Activated CD4-positive, alpha-beta T cell treated with anti-CD3 and anti-CD28 coated beads for 1 hour (primary cell): ENCODE measurements at regions not wholly inside any gene's neighbourhood (a gene's known extent, or its start where the extent isn't known, plus 50 kb on each side); places are given as distances from the start of the nearest gene placed in this dataset.
A peak's percentile ranks its signal among the peaks of the same experiment; 100 is the strongest.
"Not testable (repeated sequence)": the region's sequence is repeated elsewhere in the genome, so short reads cannot be mapped to it uniquely, and the experiment has no call there.

Experiments
- DNase-seq: peaks from one replicate; pipeline ENCODE4 v3.0.0-alpha.2; 2020

DNA sequence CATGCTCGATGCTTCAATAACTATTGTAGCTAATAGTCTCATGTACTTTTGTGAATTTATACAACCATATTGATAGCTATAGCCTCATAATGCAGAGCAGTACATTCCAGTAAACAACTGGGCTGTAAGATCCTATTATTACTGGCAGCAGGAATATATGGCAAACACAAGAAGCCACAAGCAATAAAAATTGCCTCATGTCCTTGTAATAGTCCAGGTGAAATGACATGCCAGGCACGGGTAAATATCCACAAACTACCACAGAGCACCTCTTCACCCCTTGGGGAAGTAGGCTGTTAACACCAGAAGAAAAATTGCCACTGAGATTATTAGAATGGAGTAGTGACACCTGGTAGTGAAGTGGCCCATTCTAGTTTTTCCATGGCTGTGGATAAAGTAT, 158.3 kb downstream of the MTX2 start:
- DNase-seq, result no peak

- DNase-seq, result not testable (repeated sequence)
These were observed 159.8 kb downstream of the MTX2 start for GRCh38 chr2:176428944-176429469.

DNA sequence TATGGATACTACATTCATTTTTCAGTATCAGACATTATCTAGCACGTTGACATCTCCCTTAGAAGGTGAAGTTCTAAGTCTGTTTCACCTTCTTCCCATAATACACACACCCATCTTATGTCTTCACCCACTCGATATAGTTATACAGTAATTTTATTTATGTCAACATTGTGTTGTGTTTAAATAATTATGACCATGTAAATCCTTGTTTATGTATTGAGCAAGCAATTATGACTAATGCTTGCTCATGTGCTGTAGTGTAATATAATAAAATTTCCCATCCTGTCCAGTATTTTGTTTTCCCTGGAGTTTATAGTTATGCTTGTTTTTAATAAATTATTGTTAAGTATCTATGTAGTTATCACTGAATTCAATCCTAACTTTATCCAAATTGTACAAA, 163.2 kb downstream of the MTX2 start:
- DNase-seq, result no peak

DNA sequence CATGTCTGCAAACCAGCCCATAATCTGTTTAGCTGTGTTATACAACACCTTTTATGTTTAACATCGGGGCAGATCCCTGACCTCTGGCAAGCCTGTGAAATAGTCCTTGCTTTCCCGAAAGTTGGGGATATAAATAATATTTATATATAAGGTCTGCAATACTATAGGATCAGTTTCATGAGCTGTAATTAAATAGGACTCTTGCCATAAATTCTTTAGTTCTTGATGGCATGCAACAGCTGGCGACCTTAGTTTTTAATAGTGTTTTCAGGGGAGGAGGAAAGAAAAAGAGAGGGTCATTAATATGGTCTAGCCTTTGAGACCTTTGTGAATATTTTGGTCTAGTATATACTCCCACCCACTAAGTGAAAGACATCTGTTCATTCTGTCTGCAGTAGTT, 166.5 kb downstream of the MTX2 start:
- no peak for DNase-seq

DNA sequence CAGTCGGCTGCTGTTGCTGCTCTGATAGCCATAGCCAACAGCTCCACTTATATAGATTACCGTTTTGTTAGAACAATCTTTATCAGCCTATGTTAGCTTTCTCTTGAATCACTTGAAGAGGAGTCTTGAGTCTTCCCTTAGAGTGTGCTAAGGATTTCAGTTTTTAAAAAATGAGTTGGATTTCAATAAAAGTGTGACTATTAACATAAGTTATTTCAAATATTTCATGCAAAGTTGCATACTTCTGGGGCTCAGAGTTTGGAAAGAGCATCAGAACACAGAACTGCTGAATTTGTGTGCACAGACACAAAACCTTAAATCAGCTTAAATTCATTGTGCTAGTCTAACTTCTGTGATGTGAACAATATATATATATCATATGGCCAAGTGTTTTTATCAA, 174.7 kb downstream of the MTX2 start:
- no peak for DNase-seq

- DNase-seq, result no peak
These were observed 176.7 kb downstream of the MTX2 start for GRCh38 chr2:176445956-176446355.

DNA sequence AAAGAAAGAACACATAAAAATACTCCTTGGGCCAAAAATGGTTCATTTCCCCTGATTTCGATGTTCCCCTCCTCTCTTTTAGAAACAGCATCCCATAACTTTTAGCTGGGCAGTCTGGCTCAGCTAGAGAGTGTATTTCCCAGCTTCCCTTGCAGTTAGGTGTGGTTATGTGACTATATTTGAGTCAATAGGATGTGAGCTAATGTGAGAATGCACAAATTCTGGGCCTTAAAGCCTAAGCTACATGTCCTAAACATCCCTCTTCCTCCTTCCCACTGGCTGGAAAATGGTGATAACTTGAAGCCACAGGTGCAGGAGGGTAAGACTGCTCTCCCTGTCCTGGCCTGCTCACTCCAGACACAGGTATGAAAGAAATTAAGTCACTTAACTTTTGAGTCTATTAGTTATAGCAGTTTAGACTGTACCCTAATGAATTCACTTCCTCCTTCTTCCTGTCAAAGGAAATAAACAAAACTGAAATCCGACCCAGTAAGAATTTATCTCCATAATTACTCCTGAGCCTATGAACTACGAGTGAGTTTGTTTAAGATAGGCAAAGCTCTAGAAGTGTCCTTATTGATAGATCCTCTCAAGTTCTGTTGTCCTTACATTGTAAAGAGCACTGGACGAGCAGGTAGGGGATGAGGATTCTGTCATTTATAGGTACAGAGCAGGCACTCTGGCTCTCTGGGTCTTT, 177.6 kb downstream of the MTX2 start:
- no peak for DNase-seq

DNA sequence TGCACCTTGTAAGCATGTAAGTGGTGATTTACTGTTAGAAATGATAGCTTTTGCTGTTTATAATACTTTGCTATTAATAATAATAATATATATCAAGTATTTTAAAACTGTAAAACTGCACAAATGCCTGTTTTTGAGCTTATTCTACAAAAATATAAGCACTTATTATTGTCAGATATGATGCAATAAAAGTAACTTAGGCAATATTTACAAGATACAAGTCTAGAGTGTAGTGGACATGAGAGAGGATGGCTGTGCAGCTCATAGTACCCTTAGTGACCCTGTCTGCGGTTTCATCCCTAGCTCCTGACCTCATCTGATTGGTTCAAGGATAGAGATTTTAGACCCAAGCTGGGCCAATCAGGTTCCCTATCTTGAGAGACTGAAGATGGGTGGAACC, 178.4 kb downstream of the MTX2 start:
- DNase-seq, result no peak

GRCh38 chr2:176449852-176450251, 180.6 kb downstream of the MTX2 start:
- no peak for DNase-seq

GRCh38 chr2:176453784-176454183, 184.5 kb downstream of the MTX2 start:
- DNase-seq, result no peak

DNA sequence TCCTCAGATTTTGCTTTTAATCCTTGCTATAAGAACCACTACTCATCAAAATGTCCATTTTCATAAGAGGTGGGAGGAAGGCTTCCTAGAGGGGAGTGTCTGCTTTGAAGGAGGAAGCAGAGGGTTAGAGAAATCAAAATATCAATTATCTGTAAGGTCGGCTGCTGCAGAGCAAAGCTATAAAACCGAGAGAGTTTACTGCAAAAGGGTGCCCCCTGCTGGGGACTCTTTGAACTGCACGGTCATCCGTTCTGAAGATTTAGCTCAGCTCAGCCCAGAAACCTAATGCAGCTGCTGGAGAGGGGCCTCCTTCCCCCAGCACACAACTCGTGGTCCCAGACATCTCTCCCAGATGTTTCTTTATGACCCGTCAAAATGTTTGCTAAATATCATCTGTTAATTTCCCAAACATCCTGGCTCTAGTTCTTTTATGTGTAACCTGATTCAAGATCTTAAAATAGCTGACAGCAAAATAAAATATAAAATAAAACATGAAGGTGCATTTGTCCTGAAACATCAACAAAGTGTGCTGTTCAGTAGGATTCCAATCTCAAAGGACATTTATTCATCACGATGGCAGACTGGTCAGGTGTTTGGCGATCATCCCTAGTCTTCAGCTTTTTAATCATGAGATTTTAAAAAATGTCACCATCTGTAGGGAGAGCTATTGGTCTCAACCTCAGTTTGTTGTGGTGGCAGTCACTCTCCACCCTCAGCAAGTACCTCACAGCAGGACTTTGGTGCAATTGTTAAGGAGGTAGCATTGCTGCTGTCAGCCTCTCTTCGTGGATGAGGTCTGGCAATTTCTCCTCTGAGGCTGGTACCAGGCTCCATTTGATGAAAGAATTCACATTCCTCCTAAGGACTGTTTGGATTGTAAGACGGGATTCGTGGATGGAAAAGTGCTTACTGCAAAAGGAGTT, 185.9 kb downstream of the MTX2 start:
- peak; percentile 66 for DNase-seq

DNA sequence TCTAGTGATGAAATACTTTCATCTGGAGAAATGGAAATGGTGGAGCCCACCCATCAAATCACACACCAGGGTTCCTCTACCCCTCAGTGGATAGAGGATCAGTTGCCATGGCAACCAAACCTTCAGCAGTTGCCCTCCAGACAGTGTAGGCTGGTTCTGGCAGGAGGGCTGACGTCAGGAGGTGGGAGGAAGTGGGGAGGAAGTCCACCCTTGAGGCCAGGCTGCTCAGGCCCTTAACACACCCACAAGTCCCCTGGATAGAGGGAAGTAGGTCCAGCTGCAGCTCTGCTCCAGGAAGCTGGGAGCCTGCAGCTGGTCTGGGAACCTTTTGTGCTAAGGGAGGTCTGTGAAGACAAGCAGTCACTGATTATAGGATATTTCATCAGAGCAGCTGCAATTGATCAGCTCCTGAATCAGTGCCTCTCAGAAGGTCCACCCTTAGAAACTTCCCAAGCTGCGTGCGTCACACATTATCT, 186.6 kb downstream of the MTX2 start:
- DNase-seq, result no peak

DNA sequence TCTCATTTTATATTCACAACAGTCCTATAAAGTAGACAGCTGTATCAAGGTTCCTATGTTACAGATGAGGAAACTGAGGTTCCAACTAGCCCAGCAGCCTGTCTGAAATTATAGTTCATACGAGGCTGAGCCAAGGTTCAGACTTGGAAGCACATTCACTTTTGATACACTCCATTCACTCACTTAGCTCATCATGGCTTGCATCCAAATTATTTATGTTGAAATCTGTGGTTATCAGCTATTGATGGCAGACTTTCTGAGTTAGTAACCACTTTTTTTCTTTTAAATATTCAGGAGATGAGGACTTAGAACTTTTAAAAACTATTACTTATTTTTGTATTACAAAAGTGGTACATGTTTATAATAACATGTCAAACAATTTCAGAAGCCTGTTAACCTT, 188.2 kb downstream of the MTX2 start:
- no peak for DNase-seq

GRCh38 chr2:176461098-176461808, 192.0 kb downstream of the MTX2 start:
- DNase-seq, result no peak

DNA sequence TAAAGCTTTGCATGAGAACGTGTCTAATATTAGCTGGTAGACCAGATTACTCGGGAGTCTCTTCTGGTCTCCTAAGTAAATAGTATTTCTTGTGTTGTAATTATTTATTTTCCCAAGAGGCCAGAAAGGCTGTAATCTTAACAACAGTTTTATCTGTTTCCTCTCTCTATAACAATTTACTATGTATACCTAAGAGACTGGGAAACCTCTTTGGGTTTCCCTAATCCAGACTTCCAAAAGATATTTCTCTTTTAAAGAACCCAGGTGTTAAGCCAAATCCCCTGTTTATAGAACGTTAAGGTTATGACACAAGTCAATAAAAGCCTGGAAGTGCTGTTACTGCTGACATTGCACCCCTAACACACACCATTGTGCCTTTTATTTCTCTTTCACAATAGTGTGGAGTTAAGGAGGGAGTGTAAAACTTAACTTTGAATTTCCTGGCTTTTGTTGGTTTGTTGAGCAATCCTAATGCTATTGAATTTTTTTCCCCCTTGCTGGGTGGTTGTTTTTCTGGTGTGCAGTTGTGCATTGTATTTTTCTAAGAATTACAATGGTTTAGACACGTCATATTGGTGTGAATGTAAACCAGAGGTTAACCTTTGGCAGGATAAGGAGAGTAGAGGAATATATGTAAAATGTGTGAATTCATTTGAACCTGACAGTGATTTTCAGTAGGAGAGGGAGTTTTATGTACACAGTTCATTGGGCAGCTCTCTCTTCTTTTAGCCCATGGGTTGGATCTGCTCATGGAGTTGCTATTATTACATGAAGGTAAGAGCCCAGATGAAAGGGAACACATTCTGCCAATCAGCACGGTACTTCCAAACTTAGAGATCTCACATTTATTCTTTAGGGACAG, 192.8 kb downstream of the MTX2 start:
- DNase-seq, result no peak

DNA sequence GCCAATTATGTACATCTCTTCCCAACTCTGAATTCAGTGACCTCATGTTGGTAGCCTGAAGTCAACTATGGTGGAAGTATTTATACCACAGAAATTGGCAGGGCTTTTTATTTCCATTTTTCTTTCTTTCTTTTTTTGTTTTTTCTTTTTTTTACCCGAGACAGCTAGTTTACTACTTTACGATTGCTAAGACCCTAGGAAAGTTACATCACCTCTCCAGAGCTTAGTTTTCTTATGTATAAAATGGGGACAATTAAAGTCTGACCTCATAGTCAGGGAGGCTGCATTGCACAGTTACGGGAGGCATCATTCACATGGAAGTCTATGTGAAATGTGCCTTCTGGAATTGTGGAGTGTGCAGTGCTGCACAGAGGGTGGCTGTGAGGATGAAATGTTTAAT, 194.3 kb downstream of the MTX2 start:
- DNase-seq, result no peak

- DNase-seq, result no peak
These were observed 195.8 kb downstream of the MTX2 start for GRCh38 chr2:176464886-176465564.

DNA sequence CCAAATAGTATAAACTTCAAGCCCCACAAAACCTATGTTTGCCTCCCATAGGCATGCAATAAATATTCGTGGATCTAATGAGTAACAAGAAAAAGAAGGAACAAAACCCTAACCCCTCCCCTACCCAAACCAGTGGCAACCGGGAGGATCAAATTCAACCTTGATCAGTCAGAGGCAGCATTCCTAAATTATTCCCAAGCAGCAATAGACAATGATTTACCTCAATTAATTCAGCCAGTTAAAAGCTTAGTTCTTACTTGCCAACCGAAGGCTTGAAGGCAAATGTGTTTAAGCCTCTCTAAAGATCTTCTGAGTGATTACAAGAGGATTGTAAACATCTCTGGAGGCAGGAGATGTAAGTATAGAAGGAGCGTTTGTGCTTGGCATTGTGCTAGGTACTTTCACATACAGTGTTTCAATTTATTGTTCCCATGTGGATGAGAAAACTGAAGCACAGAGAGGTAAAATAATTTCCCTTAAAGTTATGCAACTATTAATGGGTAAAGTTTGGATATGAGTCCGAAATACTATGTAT, 197.7 kb downstream of the MTX2 start:
- no peak for DNase-seq

DNA sequence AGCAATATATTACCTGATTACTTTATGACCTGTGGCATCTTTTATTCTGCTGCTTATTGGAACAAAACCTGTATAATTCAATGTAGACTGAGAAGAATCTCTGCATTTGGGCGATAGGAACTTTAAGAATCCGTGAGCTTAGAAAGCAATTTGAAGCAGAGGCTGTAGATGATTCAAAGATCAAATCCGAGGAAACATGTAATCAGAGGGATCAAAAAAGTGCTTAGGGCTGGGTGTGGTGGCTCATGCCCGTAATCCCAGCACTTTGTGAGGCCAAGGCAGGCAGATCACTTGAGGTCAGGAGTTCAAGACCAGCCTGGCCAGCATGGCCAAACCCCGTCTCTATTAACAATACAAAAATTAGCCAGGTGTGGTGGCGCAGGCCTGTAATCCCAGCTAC, 198.4 kb downstream of the MTX2 start:
- DNase-seq, result no peak

GRCh38 chr2:176468457-176469113, 199.3 kb downstream of the MTX2 start:
- no peak for DNase-seq

- no peak for DNase-seq
These were observed 201.5 kb downstream of the MTX2 start for GRCh38 chr2:176470713-176471112.
